LNCaP clone FGC (cell line): ENCODE measurements at regions not wholly inside any gene's neighbourhood (a gene's known extent, or its start where the extent isn't known, plus 50 kb on each side); places are given as distances from the start of the nearest gene placed in this dataset.

Source experiments
- DNase-seq: peaks from one replicate; pipeline ENCODE4 v3.0.0-alpha.2; 2011; ENCODE audit warnings: low read depth
- H3K4me3 ChIP-seq: 2 replicates; pipeline ENCODE4 v1.5.1; 2011; ENCODE audit warnings: mild to moderate bottlenecking, low read depth, low read length, control low read depth
- CTCF ChIP-seq: IDR thresholded peaks from 2 replicates; pipeline ENCODE4 v1.5.1; 2012; ENCODE audit warnings: mild to moderate bottlenecking; ENCODE audit not compliant: control insufficient read depth, insufficient read depth; ENCODE audit errors: extremely low read depth

- TF ChIP-seq CTCF = no peak
- no peak for DNase-seq
- H3K4me3 ChIP-seq = no peak overlapping the region
Measured at GRCh38 chr10:84902553-84902952, 574.2 kb downstream of the CCSER2 start.

- DNase-seq = no peak
- TF ChIP-seq CTCF = no peak
Measured at GRCh38 chr10:84903320-84903719, 574.9 kb downstream of the CCSER2 start.

GRCh38 chr10:84907461-84908009 lies 579.1 kb downstream of the CCSER2 start:
- DNase-seq = no peak
- H3K4me3 ChIP-seq = no peak overlapping the region
- TF ChIP-seq CTCF = no peak

More at GRCh38 chr10:84903320-84903719, 574.9 kb downstream of the CCSER2 start:
- no peak overlapping the region for H3K4me3 ChIP-seq

GRCh38 chr10:84908491-84908890 lies 580.1 kb downstream of the CCSER2 start:
- DNase-seq = no peak
- H3K4me3 ChIP-seq = no peak overlapping the region
- no peak for TF ChIP-seq CTCF

GRCh38 chr10:84921701-84922100 lies 593.3 kb downstream of the CCSER2 start:
- H3K4me3 ChIP-seq = no peak overlapping the region
- TF ChIP-seq CTCF = no peak
- DNase-seq = no peak

- no peak for DNase-seq
- no peak overlapping the region for H3K4me3 ChIP-seq
- TF ChIP-seq CTCF = no peak
Measured at GRCh38 chr10:84924131-84924530, 595.7 kb downstream of the CCSER2 start.

DNA sequence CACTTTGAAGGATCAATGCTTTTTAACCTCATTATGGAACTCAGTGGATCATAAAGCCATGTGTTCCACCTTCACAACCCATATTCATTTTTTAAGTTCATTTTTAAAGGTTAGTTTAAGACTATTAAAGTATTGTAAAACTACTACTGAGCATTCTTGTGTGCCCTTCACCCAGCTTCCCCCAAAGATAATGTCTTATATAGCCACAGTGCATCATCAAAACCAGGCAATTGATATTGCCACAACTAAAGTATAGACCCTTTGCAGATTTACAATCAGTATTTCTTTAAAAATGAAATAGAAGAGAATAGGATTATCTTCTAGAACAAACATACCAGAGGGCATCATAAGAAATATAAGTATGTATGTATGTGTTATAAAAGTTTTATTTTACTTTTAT lies 597.1 kb downstream of the CCSER2 start:
- no peak overlapping the region for H3K4me3 ChIP-seq
- no peak for TF ChIP-seq CTCF
- no peak for DNase-seq
